OCI-LY7 (cell line): ENCODE measurements at regions not wholly inside any gene's neighbourhood (a gene's known extent, or its start where the extent isn't known, plus 50 kb on each side); places are given as distances from the start of the nearest gene placed in this dataset.
A peak's percentile ranks its signal among the peaks of the same experiment; 100 is the strongest.

Experiments used
- BruUV-seq: library from RNA; stranded (reverse); fragments of 400-500 nt; replicated peaks from 2 replicates; lab custom pipeline; 2021; lab: Mats Ljungman, UMichigan
- CTCF ChIA-PET: fragments of 300-600 bp; sonication (Branson Sonifier 250); formaldehyde crosslinking; loops from one replicate; lab custom pipeline; 2022; ENCODE audit warnings: antibody characterized with exemption; ENCODE audit not compliant: unreplicated experiment; lab: Charles Lee
- POLR2A ChIA-PET: fragments of 300-600 bp; sonication (Branson Sonifier 250); formaldehyde crosslinking; loops from one replicate; lab custom pipeline; 2022; ENCODE audit warnings: antibody characterized with exemption; lab: Charles Lee
- DNase-seq: peaks from one replicate; pipeline ENCODE4 v3.0.0-alpha.2; 2015; ENCODE audit warnings: low spot score
- H2AFZ ChIP-seq: fragments of 200-600 bp; sonication (generic), shearing (Covaris generic); 2 replicates; pipeline ENCODE4 v1.6.1; 2014; ENCODE audit warnings: mild to moderate bottlenecking, antibody characterized with exemption, low read length, moderate library complexity
- H3K27ac ChIP-seq: fragments of 200-600 bp; sonication (generic); 2 replicates; pipeline ENCODE4 v1.5.1; 2014; ENCODE audit warnings: mixed run types, low read depth, mild to moderate bottlenecking, moderate library complexity, low read length, inconsistent platforms; ENCODE audit not compliant: poor library complexity, severe bottlenecking
- H3K36me3 ChIP-seq: fragments of 200-600 bp; sonication (generic); 2 replicates; pipeline ENCODE4 v1.6.1; 2014; ENCODE audit warnings: mild to moderate bottlenecking, antibody characterized with exemption, low read length, moderate library complexity, mixed read lengths; ENCODE audit not compliant: insufficient read depth
- H3K4me1 ChIP-seq: fragments of 200-600 bp; sonication (generic); 2 replicates; pipeline ENCODE4 v1.5.1; 2014; ENCODE audit warnings: mild to moderate bottlenecking, low read length; ENCODE audit not compliant: insufficient read depth, poor library complexity, severe bottlenecking
- H3K4me2 ChIP-seq: fragments of 200-600 bp; sonication (generic); 2 replicates; pipeline ENCODE4 v1.6.1; 2014; ENCODE audit warnings: mild to moderate bottlenecking, low read length
- H3K4me3 ChIP-seq: fragments of 200-600 bp; sonication (generic); 2 replicates; pipeline ENCODE4 v1.5.1; 2014; ENCODE audit warnings: mild to moderate bottlenecking, low read depth, low read length; ENCODE audit not compliant: poor library complexity, severe bottlenecking
- H3K79me2 ChIP-seq: fragments of 200-600 bp; sonication (generic); 2 replicates; pipeline ENCODE4 v1.6.1; 2016; ENCODE audit warnings: low read depth, mild to moderate bottlenecking, low read length, moderate library complexity, mixed read lengths; ENCODE audit not compliant: insufficient read depth
- H3K9me2 ChIP-seq: fragments of 200-600 bp; sonication (generic); 2 replicates; pipeline ENCODE4 v1.6.1; 2016; ENCODE audit warnings: mild to moderate bottlenecking, low read length, mixed read lengths; ENCODE audit not compliant: insufficient read depth
- H3K9me3 ChIP-seq: fragments of 200-600 bp; sonication (generic); 2 replicates; pipeline ENCODE4 v1.6.1; 2014; ENCODE audit warnings: mild to moderate bottlenecking, mixed run types, low read length, mixed read lengths
- H4K20me1 ChIP-seq: fragments of 200-600 bp; sonication (generic); 2 replicates; pipeline ENCODE4 v1.6.1; 2014; ENCODE audit warnings: mild to moderate bottlenecking, antibody characterized with exemption, low read length, moderate library complexity, mixed read lengths; ENCODE audit not compliant: insufficient read depth
- EZH2phosphoT487 ChIP-seq: fragments of 200-600 bp; sonication (generic); IDR thresholded peaks from 2 replicates; pipeline ENCODE4 v1.6.1; 2018; ENCODE audit warnings: low read depth, borderline replicate concordance, mild to moderate bottlenecking, mixed run types, antibody characterized with exemption, low read length, moderate library complexity, mixed read lengths
- intact Hi-C: fragments of 100-400 bp; cut with micrococcal nuclease; formaldehyde crosslinking; loops from one replicate; pipeline ENCODE4 v1.10.0; 2022; ENCODE audit not compliant: unreplicated experiment
- TF ChIP-seq, protein P1 (sequence below): fragments of 200-600 bp; sonication (generic); conservative IDR thresholded peaks from 2 replicates; pipeline ENCODE4 v1.5.1; 2014; ENCODE audit warnings: mild to moderate bottlenecking, antibody characterized with exemption, low read length, moderate library complexity, mixed read lengths

DNA sequence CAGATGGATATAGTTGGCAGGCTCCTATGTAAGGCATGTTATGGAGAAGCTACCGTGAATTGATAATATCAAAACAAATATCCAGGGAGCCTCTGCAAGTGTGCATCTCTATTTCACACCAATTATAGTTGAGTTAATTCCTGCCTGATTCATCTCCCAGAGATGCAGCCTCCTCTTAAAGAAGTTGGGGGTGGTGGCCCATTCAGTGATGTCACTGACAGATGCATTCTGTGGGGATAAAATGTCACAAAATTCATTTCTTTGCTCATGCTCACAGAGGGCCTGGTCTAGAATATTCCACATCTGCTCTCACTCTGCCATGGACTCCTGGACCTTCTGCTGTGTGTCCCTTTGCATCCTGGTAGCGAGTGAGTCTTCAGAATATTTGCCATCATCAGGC, 189.1 kb upstream of the PRSS1 start:
- no peak overlapping the region for H2AFZ ChIP-seq
- POLR2A ChIA-PET = interaction anchor here (1.7 kb wide), 1 partner anchor 27 kb away, joined by 5 read pairs; no protein-coding TSS in a partner anchor
- no peaks in the 10 kb centered on the region for H3K4me1 ChIP-seq

DNA sequence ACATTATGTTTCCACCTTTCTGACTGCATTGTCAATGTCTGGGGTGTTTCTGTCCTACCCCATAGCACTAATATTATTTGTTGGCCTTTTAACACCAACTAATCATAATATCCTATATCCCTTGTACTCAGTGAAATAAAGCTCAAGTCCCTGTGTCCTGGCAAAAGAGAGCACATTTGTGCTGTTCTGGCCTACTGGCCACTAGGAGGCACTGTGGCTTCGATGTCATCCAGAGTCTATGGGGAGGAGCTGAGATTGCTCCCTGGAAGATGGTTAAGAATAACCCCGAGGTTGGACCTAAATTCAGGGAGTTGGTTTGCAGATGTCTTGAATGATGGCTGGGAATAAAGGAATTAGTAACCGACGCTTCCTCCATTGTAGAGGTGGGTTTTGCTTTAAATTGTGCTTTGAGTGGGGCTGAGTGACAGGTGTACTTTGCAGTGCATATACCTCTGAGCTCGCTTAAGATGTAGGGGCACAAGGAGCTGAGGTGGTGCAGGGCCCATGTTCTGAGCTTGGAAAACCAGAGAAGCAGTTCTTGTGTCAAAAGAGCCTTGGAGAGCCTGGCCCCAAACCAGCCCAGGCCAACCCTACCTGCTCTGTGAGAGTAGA, 191.2 kb upstream of the PRSS1 start:
- no TSS peak for BruUV-seq
- ChIA-PET POLR2A (no interaction called here), CTCF (interaction anchor here (0.9 to 1.0 kb wide), 2 partner anchors 10 to 182 kb away, joined by 3 read pairs; no protein-coding TSS in a partner anchor)
- Histone ChIP-seq H2AFZ (no peak overlapping the region), H3K9me2 (no peaks in the 10 kb centered on the region), H3K79me2 (no peaks in the 10 kb centered on the region), H3K36me3 (no peaks in the 10 kb centered on the region), H3K27ac (no peak overlapping the region), H4K20me1 (no peaks in the 10 kb centered on the region), H3K4me2 (no peak overlapping the region), H3K9me3 (no peaks in the 10 kb centered on the region), H3K4me1 (no peaks in the 10 kb centered on the region), H3K4me3 (no peak overlapping the region)
- intact Hi-C loops = no loop called here
- peak; percentile 48 for DNase-seq
- TF ChIP-seq, protein P1, sequence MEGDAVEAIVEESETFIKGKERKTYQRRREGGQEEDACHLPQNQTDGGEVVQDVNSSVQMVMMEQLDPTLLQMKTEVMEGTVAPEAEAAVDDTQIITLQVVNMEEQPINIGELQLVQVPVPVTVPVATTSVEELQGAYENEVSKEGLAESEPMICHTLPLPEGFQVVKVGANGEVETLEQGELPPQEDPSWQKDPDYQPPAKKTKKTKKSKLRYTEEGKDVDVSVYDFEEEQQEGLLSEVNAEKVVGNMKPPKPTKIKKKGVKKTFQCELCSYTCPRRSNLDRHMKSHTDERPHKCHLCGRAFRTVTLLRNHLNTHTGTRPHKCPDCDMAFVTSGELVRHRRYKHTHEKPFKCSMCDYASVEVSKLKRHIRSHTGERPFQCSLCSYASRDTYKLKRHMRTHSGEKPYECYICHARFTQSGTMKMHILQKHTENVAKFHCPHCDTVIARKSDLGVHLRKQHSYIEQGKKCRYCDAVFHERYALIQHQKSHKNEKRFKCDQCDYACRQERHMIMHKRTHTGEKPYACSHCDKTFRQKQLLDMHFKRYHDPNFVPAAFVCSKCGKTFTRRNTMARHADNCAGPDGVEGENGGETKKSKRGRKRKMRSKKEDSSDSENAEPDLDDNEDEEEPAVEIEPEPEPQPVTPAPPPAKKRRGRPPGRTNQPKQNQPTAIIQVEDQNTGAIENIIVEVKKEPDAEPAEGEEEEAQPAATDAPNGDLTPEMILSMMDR = peak; percentile 95
- TF ChIP-seq EZH2phosphoT487 = no peak

More for the DNA sequence above, 189.1 kb upstream of the PRSS1 start:
- CTCF ChIA-PET = no interaction called here
- Histone ChIP-seq H3K4me2 (no peak overlapping the region), H3K9me2 (no peaks in the 10 kb centered on the region), H3K4me3 (no peak overlapping the region), H3K36me3 (no peaks in the 10 kb centered on the region), H4K20me1 (no peaks in the 10 kb centered on the region), H3K27ac (no peak overlapping the region), H3K79me2 (no peaks in the 10 kb centered on the region), H3K9me3 (no peaks in the 10 kb centered on the region)
- no peak for TF ChIP-seq EZH2phosphoT487
- TF ChIP-seq, protein P1 = no peak
- intact Hi-C loops = no loop called here
- BruUV-seq = no TSS peak
- DNase-seq = no peak

DNA sequence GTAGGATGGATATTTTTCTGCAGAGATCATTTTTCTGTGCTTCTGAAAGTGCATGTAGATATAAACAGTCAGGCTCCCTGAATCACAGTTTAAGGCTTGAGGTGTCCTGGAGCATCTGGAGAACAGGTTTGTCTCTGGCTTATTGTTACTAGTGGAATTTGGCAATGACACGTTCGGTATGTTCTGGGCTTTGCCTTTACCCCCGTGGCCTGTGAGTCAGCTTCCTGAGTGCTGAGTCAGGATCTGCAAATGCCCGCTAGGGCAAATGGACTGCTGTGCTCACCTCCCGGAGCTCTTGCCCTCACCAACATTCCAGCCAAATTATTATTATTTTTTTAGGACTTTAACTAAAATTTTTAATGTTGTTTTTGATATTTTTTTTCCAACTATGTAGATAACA, 192.5 kb upstream of the PRSS1 start:
- no peaks in the 10 kb centered on the region for H3K79me2 ChIP-seq
- H3K9me2 ChIP-seq = no peaks in the 10 kb centered on the region
- H3K36me3 ChIP-seq = no peaks in the 10 kb centered on the region
- H4K20me1 ChIP-seq = no peaks in the 10 kb centered on the region
- no peaks in the 10 kb centered on the region for H3K4me1 ChIP-seq
- DNase-seq = no peak
- TF ChIP-seq EZH2phosphoT487 = no peak
- TF ChIP-seq, protein P1 = no peak
- intact Hi-C loops = no loop called here
- CTCF ChIA-PET = no interaction called here
- no TSS peak for BruUV-seq
- no peak overlapping the region for H3K27ac ChIP-seq
- H3K4me3 ChIP-seq = no peak overlapping the region
- POLR2A ChIA-PET = no interaction called here
- no peak overlapping the region for H3K4me2 ChIP-seq
- H2AFZ ChIP-seq = no peak overlapping the region
- no peaks in the 10 kb centered on the region for H3K9me3 ChIP-seq
